HG02623 (cell line): ENCODE measurements at regions not wholly inside any gene's neighbourhood (a gene's known extent, or its start where the extent isn't known, plus 50 kb on each side); places are given as distances from the start of the nearest gene placed in this dataset.
A peak's percentile ranks its signal among the peaks of the same experiment; 100 is the strongest.

Experiments
- ATAC-seq: cut with Tn5 transposase; IDR thresholded peaks from one replicate; pipeline ENCODE4 v1.9.1; 2021; ENCODE audit warnings: moderate library complexity; ENCODE audit not compliant: unreplicated experiment

DNA sequence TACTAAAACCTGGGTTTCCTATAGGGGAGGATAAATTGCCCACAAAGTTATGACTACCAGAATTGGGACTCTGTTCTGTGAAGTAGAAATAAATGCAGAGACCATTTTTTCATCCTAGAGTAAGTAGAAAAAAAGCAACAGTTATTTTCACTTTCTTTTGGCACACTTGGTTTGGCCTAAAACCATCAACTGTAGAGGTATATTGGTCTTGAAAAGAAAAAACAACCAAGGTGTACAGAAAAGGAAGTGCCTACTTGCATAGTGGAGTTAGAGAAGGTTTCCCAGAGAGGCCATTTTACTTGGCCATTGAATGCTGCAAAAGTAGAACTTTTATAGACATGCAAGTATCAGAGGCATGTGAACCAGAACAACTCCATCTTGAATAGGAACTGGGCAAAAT, 89.4 kb upstream of the TACR1 start:
- ATAC-seq, result no peak

DNA sequence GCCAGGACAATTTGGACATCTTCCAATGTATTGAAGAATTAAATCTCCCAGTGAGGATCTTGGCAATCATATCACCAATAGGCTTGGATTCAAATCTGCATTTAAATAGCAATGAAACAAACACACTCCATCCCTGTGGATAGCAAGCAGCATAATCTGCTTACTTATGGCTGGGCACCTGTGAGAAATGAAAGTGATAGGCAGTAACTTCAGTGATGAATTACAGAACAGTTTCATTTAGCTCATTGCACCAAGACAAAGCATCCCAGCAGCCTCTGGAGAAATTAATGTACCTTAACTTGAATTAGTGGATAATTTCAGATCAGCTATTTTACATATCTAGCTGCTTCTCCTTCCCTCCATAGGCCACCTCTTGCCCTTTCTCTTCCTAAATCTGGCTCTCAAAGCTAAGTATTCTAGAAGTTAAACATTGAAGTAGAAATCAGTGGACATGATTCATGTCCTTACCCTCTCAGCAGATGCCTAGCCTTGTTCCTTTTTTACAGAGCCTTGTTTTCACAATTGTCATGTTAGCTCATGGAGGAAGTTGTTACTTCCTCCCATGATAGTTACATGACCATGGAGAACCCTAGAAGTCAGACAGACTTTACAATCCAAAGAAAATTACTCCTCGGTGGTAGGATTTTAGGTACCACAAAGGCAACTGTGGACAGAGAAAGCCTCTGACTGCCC, 88.5 kb upstream of the TACR1 start:
- peak; percentile 62 for ATAC-seq

DNA sequence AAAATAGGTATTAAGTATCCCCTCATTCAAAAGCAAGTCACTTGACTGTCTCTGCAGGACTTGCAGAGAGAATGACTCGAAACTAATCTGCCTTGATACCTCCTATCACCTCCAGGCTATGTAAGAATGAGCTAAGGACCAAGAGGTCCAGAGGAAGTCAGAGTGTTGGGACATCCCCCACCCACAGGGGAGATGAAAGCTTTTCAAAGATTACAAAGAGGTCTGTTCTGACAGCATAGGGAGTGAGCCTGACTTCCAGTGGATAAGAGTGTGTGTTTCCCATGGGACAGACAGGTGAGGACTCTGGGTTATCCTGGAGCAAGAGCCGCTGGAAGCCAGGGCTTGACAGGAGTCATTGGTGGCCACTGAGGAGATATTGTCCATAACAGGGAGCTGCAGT, 85.0 kb upstream of the TACR1 start:
- no peak for ATAC-seq

DNA sequence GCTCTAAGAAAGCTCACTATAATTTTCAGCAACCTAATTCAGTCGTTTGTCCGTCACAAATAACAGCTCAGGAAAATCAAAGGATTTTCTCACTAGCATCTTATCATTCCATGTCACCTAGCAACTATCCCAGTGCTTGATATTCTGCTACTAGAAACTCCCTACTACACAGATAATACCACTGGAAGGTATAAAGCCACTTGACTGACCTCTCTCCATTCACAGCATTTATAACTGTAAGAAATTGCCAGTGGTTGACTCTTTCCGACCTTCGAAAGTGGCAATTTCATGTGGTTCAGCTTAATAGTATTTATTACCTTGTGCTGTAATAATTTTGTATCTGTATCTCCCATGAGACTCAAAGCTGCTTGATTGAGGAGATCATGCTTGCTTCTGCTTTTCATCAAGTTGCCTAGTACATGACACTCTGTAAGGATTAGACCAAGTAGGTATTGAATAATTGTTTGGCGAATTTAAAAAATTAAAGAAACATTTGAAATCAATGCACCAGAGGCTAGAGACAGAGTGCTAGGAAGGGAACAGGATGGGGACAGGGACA, 79.6 kb upstream of the TACR1 start:
- ATAC-seq, result no peak

DNA sequence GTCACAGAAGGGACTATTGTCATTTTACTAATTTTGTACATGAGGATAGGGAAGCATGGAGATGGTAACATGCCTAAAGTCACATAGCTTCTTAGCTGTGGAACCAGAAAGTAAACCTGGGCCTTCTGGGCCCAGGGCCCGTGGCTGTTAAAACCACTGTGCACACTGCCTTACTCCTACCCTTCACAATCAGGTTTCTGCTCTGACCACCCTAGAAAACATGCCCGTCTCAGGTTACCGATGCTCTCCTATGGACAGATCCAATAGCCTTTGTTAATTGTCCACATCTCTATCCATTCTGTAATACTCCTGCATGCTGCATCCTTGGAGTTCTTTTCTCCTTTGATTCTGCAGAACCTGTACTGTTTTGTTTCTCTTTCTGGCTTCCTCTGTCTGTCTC, 79.0 kb upstream of the TACR1 start:
- no peak for ATAC-seq

DNA sequence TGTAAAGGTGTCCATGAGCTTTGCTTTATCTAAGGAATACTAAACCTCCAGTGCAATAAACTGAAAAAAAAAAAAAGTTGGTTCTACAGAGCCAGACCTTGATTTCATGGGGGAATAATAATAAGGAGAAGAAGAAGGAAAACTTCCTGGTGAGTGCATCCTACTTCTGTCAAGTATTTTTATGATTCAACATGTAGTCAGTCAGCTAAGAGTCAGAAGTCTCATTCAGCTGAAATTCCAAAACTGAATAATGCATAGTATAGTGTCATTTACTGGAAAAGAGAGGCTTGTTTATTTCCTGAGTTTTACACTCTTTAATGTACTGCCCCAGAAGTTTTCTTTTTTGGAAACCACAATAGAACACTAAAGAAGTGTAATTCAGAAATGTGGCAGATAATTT, 77.8 kb upstream of the TACR1 start:
- no peak for ATAC-seq

DNA sequence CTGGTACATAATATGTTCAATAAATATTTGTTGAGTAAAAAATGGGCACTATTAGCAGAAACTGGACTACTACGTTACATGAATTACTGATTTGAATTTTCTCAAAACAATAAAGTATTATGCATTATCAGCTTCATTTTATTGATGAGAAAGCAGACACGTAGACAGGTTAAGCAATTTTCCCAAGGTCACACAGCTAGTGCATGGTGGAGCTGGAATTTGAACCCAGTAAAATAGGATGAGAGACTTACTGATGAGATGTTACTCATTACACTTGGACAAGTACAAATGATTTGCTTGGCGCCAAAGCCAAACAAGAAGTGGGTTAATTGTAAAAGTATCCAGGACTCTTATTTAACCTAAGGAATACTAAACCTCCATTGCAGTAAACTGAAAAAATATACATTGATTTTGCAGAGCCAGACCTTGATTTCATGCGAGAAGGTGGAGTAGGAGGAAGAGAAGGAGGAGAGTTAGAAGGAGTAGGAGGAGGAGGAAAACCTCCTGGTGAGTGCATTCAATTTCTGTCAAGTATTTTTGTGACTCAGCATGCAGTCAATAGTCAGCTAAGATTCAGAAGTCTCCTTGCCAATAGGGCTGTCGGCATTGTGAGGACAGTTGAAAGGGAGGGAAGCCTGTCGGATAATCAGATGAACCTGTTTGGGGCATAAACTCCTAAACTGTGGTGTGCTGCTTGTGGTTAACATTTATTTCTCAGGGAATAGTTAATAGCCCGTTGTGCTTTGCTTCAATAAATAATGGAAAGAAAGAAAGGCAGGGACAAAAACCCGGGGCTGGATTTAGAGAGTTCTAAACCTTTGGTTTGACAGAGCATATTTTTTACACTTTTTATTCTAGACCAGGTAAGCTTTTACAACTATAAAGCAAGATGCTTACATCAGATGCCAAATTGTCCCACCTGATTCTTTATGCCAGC, 77.0 kb upstream of the TACR1 start:
- ATAC-seq, result no peak

DNA sequence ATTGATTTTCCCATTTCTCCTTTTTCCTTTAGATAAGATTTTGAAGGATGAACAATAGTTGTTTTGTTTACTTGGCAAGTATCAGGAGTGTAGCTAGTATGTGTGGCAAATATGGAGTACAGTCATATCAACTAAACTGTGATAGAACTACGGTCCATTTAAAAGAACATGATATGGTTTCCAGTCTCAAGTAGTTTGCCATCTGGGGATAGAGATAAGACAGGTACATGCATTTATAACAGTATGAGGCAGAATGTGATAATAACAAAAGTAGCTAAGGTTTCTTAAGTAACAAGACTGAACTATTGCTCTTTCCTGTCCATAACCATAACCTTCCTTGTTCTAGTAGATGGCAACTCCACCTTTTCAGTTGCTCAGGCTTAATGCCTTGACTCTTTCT, 75.6 kb upstream of the TACR1 start:
- no peak for ATAC-seq

DNA sequence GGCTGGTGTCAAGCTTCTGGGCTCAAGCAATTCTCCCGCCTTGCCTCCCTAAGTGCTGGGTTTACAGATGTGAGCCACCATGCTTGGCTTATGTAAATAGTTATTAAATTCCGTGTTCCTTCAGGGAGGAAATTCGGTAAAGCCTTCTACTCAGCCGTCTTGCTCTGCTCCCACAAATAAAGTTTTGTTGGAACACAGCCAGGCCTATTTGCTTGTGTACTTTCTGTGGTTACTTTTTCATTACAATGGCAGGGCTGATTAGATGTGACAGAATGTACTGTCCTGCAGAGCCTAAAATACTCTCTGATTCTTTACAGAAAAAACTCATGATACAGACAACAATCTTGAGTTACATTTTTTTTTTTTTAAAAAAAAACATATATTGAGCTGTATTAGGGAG, 68.8 kb upstream of the TACR1 start:
- ATAC-seq, result no peak

DNA sequence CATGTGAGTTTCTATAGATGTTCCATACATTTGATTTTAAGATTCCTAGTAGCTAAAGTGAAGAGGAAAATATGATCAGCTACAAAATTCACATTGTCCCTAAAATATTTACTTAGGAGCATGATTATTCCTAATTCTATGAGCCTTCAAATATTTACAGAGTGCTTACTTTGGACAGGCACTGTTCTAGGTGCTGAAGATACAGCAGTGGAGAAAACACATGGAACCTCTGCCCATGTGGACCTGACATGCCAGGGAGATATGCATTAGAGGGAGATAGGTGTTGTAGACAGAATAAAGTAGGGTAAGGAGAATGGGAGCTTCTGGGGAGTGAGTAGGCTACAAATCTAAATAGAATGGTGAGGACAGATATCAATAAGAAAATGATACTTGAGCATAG, 62.6 kb upstream of the TACR1 start:
- ATAC-seq, result no peak

DNA sequence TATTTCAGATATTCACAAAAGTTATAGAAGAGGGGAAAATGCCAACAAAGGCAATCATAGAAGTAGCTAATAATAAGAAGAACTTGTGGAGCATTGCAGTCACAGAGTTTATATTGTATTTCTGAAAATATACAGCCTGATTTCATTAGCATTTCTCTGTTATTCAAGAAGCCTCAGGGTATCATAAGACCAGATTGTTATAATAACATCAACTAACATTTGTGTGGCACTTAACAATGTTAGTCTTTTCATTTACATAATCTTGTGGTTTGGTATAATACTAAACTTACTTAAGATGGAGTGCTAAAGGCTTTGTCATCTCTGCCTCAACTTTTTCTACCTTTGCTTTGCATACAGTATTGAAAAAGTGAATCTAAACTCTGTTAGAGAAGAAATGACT, 61.6 kb upstream of the TACR1 start:
- ATAC-seq, result no peak

DNA sequence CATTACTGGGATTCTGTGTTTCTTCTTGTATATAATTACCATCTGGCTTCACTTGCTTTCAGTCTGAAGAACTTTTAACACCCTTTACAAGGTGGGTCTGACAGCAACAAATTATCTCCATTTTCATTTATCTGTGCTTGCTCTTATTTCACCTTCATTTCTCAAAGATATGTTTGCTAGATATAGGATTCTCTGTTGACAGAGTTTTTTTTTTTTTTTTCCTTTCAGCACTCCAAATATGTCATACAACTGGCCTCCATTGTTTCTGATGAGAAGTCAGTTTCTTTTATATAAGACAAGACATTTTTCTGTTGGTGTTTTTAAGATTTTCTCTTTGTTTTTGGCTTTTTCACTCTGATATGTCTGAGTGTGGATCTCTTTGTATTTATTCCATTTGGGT, 59.3 kb upstream of the TACR1 start:
- no peak for ATAC-seq

DNA sequence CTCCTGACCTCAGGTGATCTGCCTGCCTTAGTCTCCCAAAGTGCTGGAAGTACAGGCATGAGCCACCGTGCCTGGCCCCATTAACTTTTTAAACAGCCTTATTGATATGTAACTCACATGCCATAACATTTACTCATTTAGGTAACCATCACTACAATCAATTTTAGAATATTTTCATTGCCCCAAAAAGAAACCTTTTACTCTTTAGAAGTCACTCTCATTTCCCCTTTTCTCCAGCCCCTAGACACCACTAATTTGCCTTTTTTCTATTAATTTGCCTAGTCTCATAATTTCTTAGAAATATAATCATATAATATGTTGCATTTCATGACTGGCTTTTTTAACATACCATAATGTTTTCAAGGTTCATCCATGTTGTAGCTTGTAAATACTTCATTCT, 57.2 kb upstream of the TACR1 start:
- no peak for ATAC-seq

DNA sequence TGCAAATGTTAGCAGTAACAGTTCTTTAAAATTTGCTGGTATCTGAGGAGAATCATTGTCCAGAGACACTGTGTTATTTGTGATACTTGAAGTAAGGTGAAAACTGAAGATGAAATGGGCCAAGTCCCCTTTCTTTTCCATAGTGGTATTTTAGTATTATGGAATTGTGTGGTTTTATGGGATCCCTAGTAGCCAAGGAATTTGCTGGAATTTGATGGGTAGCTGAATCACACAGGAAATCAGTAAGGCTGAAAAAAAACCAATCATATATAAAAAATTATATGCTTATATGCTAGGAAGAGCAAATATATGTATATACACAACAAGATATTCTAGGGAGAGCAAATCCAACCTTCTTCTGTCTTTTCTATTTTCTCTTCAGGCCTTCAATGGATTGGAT, 54.2 kb upstream of the TACR1 start:
- no peak for ATAC-seq

DNA sequence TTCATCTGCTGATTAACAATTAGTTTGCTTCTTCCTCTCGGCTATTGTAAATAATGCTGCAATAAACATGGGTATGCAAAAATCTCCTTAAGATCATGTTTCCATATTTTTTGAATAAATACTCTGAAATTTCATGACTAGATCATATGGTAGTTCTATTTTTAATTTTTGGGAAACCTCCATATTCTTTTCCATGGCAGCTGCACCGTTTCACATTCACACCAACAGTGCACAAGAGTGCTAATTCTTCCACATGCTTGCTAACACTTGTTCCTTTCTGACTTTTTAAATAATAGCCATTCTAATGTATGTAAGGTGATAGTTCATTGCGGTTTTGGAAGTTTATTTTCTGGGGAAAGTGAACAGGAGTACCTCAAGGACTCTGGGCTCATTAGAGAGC, 52.6 kb upstream of the TACR1 start:
- no peak for ATAC-seq
